ENCODE measurements at regions not wholly inside any gene's neighbourhood (a gene's known extent, or its start where the extent isn't known, plus 50 kb on each side); places are given as distances from the start of the nearest gene placed in this dataset.

- TF ChIP-seq CTCF (IDR thresholded peaks at IDR 0.05), result no peak
- TF ChIP-seq POLR2AphosphoS5 (IDR thresholded peaks at IDR 0.05), result no peak
- no peak for TF ChIP-seq POLR2A (IDR thresholded peaks at IDR 0.05)
These were observed 550.8 kb downstream of the TFAP2B start for GRCh38 chr6:51369485-51369884.

All from prostate gland (tissue), 2 donors.